NCI-H128 (cell line): ENCODE measurements at regions not wholly inside any gene's neighbourhood (a gene's known extent, or its start where the extent isn't known, plus 50 kb on each side); places are given as distances from the start of the nearest gene placed in this dataset.
"Not testable (repeated sequence)": the region's sequence is repeated elsewhere in the genome, so short reads cannot be mapped to it uniquely, and the experiment has no call there.

Experiments
- DNase-seq: peaks from one replicate; lab custom pipeline; 2025; ENCODE audit not compliant: unreplicated experiment; lab: John Stamatoyannopoulos, UW

DNA sequence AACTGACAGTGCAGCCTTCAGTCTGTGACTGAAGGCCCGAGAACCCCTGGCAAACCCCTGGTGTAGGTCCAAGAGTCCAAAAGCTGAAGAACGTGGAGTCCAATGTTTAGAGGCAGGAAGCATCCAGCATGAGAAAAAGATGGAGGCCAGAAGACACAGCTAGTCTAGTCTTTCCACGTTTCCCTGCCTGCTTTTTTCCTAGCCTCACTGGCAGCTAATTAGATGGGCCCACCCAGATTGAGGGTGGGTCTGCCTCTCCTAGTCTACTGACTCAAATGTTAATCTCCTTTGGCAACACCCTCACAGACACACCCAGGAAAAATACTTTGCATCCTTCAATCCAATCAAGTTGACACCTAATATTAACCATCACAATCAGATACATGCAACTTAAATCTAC lies 87.8 kb downstream of the TENT5D start:
- not testable (repeated sequence) for DNase-seq

- no peak for DNase-seq
These were observed 91.9 kb downstream of the TENT5D start for GRCh38 chrX:80511969-80512760.

- DNase-seq = no peak
These were observed 92.7 kb downstream of the TENT5D start for GRCh38 chrX:80512924-80513323.

- DNase-seq = no peak
These were observed 93.4 kb downstream of the TENT5D start for GRCh38 chrX:80513625-80514024.

DNA sequence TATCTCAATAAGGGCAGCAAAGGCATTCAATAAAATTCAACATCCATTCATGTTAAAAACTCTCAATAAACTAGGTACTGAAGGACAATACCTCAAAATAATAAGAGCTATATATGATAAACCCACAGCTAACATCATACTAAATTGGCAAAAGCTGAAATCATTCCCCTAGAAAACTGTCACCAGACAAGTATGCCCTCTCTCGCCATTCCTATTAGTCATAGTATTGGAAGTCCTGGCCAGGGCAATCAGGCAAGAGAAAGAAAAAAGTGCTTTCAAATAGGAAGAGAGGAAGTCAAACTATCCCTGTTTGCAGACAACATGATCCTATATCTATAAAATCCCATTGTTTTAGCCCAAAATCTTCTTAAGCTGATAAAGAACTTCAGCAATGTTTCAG lies 116.8 kb downstream of the TENT5D start:
- no peak for DNase-seq

GRCh38 chrX:80550722-80551121 lies 130.5 kb downstream of the TENT5D start:
- no peak for DNase-seq

DNA sequence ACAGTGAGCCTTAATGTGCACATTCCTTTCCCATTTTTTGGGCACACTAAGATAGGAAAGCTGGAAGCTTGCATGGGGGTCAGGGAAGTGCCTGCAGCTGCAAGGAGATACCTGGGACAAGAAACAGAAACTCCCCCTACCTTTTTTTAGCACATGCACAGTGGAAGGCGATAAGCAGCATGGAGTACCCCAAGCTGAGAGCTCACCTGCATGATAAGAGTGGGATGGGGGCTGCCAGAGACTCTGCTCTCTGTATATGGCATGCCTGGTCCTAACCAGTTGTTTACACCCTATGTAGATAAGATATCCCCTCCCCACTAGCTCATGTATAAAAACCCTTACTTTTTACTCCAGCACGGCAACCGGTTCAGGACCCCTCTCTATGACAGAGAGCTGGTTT lies 135.9 kb downstream of the TENT5D start:
- DNase-seq = no peak

- no peak for DNase-seq
These were observed 152.4 kb downstream of the TENT5D start for GRCh38 chrX:80572636-80573035.

DNA sequence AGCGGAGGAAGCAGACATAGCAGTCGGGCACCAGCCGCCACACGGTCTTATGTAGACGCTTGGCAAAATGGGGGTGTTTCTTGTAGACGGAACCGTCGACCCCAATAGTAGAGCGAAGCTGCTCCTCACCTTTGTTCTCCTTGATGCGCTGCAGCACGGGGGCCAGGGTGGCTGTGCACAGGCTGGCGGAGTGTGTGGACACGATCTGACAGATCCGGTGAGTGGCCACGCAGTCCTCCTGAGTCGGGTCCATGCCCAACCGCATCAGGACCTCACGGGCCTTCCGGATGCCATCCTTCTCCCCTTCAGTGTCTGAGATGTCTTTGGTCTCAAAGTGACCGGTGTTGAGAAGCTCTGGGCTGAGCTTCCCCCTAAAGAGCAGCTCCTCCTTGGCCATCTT lies 153.0 kb downstream of the TENT5D start:
- DNase-seq = no peak

- DNase-seq = not testable (repeated sequence)
These were observed 154.3 kb downstream of the TENT5D start for GRCh38 chrX:80574486-80575086.

- DNase-seq = no peak
These were observed 156.0 kb downstream of the TENT5D start for GRCh38 chrX:80576267-80576666.

GRCh38 chrX:80576806-80577533 lies 156.7 kb downstream of the TENT5D start:
- no peak for DNase-seq

DNA sequence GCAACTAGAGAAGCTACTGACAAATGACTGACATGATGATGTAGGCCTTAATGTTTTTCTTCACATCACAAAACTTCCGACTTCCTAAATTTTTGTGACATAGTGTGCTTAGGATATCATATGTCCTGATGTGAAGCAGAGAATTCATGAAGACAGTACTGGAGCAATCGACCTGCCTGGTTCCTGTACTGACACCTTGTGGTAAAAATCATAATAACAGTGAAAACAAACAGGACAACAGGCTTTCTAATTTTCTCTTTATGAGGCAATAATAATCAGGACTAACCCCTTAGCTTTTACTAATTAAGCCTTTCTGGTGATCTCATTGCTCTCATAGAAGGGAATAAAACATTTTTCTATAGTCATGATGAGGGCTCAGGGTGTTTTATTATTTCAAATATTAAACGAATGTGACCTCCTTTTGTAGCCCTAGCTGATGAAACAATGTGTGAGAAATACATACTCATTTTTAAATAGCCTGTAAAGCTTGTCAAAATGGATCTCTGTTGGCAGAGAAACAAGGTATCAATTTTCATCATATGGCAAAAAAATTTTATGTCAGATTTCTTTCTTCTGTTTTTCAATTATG lies 158.4 kb downstream of the TENT5D start:
- DNase-seq = peak; percentile 11

GRCh38 chrX:80590992-80591391 lies 170.7 kb downstream of the TENT5D start:
- not testable (repeated sequence) for DNase-seq

- DNase-seq = no peak
These were observed 182.0 kb downstream of the TENT5D start for GRCh38 chrX:80602036-80602860.
